Adrenal gland (tissue), 9 donors: ENCODE measurements at regions not wholly inside any gene's neighbourhood (a gene's known extent, or its start where the extent isn't known, plus 50 kb on each side); places are given as distances from the start of the nearest gene placed in this dataset.

Experiments
- DNase-seq, 7 donors: peaks; one replicate each; pipeline ENCODE4 v3.0.0-alpha.2; 2019 to 2020
- H3K27ac ChIP-seq, 5 donors: fragments of 200-600 bp; sonication (generic) in 4 of 5; 1 replicate in 3 of 5; 2 replicates in 2 of 5; pipeline versions ENCODE4 v1.5.1 to v1.8.0; 2016 to 2020; ENCODE audit warnings: mild to moderate bottlenecking in 1 of 5
- H3K27me3 ChIP-seq: fragments of 200-600 bp; 2 replicates; pipeline ENCODE4 v1.8.0; 2021
- H3K36me3 ChIP-seq, 2 donors: fragments of 200-600 bp; replicated peaks in 1 of 2; 1 replicate in 1 of 2; 2 replicates in 1 of 2; pipeline versions ENCODE4 v1.5.1 to v1.8.0; 2018 to 2022
- H3K4me1 ChIP-seq, 2 donors: fragments of 200-600 bp; replicated peaks in 1 of 2; 1 replicate in 1 of 2; 2 replicates in 1 of 2; pipeline versions ENCODE4 v1.5.1 to v1.8.0; 2018 to 2021
- H3K4me3 ChIP-seq, 4 donors: fragments of 200-600 bp; sonication (generic) in 3 of 4; one replicate each; pipeline ENCODE4 v1.5.1; 2016 to 2018
- H3K9me3 ChIP-seq, 3 donors: fragments of 200-600 bp; sonication (generic) in 1 of 3; replicated peaks in 1 of 3; 1 replicate in 2 of 3; 2 replicates in 1 of 3; pipeline versions ENCODE4 v1.5.1 to v1.8.0; 2016 to 2021
- POLR2A ChIP-seq, 2 donors: fragments of 450-650 bp; IDR thresholded peaks; one replicate each; pipeline ENCODE4 v1.6.1; 2017; ENCODE audit warnings: antibody characterized with exemption in 2 of 2, mild to moderate bottlenecking in 2 of 2, moderate library complexity in 1 of 2
- WGBS, 4 donors: extraction: QIAGEN DNeasy Blood & Tissue Kit in 2 of 4; methylation state at CpG; one replicate each; pipeline versions ENCODE4 v1.1.5 to v1.1.7; 2013 to 2017; 5-methylcytosine and 5-hydroxymethylcytosine counted together
- intact Hi-C, 2 donors: fragments of 100-400 bp; cut with DNase I; formaldehyde crosslinking; loops; one replicate each; pipeline versions ENCODE4 v1.14.1 to v1.15.0; 2022 to 2023
- TF ChIP-seq, protein P1 (sequence below), 6 experiments: fragments of 450-650 bp in 4 of 6; fragments of 200-600 bp in 2 of 6; sonication (generic) in 1 of 6; IDR thresholded peaks; 1 replicate in 5 of 6; 2 replicates in 1 of 6; pipeline versions ENCODE4 v1.5.1 to v1.8.0; 2016 to 2021; ENCODE audit warnings: antibody characterized with exemption in 6 of 6, mild to moderate bottlenecking in 2 of 6, moderate library complexity in 1 of 6
- donor health status: healthy with polysubstance abuse.
- donor health status: Bipolar disorder and iron deficiency.
- donor health status: DM: yes; HTN: yes; CAD: no.
- donor health status: DM: no; HTN: no; CAD: no.
- donor health status: DM: no; HTN: no; CAD: no.

DNA sequence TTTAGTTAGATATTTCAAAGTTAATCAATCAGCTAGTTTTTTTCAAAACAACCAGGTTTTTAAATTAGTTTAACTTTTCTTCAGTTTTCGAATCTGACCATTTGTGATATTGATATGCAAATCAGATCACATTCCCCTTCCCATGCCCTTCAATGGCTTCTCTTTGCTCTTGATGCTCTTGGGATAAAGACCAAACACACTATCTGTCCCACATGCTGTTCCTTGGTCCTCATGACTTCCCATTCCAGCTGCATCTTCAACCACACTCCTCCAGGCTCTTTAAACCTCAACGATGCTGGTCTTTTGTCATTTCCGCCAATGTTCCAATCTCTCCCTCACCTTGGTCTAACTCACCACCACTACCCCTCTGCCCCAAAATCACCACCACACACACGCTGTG lies 285.8 kb downstream of the LMX1A start:
- no peak overlapping the region for H3K4me3 ChIP-seq
- H3K9me3 ChIP-seq = no peaks in the 10 kb centered on the region
- WGBS, 4 donors = 90 to 96% (median 93%) methylated on average over 4 of the region's 4 CpGs
- H3K4me1 ChIP-seq = no peaks in the 10 kb centered on the region
- H3K27me3 ChIP-seq = no peaks in the 10 kb centered on the region
- intact Hi-C loops = loop anchor here in 1 of 2 donors (5.0 to 10.0 kb wide), 2 partner anchors 906 to 1543 kb away; no protein-coding TSS in a partner anchor
- no peak for DNase-seq
- TF ChIP-seq, protein P1, sequence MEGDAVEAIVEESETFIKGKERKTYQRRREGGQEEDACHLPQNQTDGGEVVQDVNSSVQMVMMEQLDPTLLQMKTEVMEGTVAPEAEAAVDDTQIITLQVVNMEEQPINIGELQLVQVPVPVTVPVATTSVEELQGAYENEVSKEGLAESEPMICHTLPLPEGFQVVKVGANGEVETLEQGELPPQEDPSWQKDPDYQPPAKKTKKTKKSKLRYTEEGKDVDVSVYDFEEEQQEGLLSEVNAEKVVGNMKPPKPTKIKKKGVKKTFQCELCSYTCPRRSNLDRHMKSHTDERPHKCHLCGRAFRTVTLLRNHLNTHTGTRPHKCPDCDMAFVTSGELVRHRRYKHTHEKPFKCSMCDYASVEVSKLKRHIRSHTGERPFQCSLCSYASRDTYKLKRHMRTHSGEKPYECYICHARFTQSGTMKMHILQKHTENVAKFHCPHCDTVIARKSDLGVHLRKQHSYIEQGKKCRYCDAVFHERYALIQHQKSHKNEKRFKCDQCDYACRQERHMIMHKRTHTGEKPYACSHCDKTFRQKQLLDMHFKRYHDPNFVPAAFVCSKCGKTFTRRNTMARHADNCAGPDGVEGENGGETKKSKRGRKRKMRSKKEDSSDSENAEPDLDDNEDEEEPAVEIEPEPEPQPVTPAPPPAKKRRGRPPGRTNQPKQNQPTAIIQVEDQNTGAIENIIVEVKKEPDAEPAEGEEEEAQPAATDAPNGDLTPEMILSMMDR (IDR thresholded peaks at IDR 0.05) = no peak
- no peak for TF ChIP-seq POLR2A (IDR thresholded peaks at IDR 0.05)
- H3K27ac ChIP-seq = no peak overlapping the region
- no peaks in the 10 kb centered on the region for H3K36me3 ChIP-seq

GRCh38 chr1:165069829-165070228 lies 286.7 kb downstream of the LMX1A start:
- intact Hi-C loops = loop anchor here in 1 of 2 donors (5.0 to 10.0 kb wide), 2 partner anchors 905 to 1543 kb away; no protein-coding TSS in a partner anchor
- DNase-seq = no peak
- H3K4me1 ChIP-seq = no peaks in the 10 kb centered on the region
- no peak overlapping the region for H3K4me3 ChIP-seq
- H3K36me3 ChIP-seq = no peaks in the 10 kb centered on the region
- H3K27ac ChIP-seq = no peak overlapping the region
- H3K27me3 ChIP-seq = no peaks in the 10 kb centered on the region
- WGBS, 4 donors = 83 to 94% (median 91%) methylated on average over 1 of the region's 1 CpG
- H3K9me3 ChIP-seq = no peaks in the 10 kb centered on the region
- TF ChIP-seq, protein P1 (IDR thresholded peaks at IDR 0.05) = no peak
- no peak for TF ChIP-seq POLR2A (IDR thresholded peaks at IDR 0.05)

DNA sequence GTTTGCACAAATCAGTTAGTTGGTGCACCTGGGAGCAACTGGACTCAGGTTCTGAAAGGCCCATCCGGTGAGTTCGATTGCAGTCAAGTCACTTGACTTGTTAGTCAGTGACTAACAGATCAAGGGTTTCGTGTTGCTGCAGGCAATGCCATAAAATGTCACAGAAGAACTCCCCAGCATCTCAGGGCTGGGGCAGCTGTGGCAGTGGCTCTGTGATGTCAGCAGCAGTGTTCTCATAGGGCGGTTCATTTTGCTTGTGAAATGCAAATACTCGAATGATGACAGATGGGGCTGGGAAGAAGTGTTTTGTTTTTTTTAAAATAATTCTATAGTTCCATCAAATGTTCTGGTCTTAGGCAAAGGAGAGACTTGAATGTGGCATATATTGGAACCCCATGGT lies 287.8 kb downstream of the LMX1A start:
- 71 to 78% (median 75%) methylated on average over 5 of the region's 5 CpGs for WGBS, 4 donors
- Histone ChIP-seq H3K27me3 (no peaks in the 10 kb centered on the region), H3K4me3 (no peak overlapping the region), H3K36me3 (no peaks in the 10 kb centered on the region), H3K9me3 (no peaks in the 10 kb centered on the region), H3K4me1 (no peaks in the 10 kb centered on the region), H3K27ac (no peak overlapping the region)
- DNase-seq = no peak
- TF ChIP-seq, protein P1 (IDR thresholded peaks at IDR 0.05) = no peak
- no peak for TF ChIP-seq POLR2A (IDR thresholded peaks at IDR 0.05)
- intact Hi-C loops = no loop called here

DNA sequence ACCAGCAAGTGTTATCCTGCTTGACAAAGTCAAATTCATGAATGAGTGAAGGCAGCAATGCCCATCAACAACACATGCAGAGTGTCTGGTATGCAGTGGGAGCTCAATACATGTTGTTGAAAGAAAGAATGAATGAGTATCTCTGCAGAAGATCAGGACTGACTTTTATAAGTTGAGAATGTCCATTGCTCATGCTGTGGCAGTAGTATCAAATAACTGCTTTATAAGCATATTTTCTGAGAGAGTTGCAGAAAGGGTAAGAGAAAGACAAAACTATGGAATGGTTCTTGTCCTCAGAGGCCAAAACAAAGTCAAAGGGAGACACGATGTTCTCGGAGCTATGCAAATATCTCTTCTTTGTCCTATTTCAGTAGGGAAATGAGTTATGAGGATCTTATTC lies 288.7 kb downstream of the LMX1A start:
- WGBS, 4 donors = 71 to 90% (median 82%) methylated on average over 2 of the region's 2 CpGs
- H3K4me1 ChIP-seq = no peaks in the 10 kb centered on the region
- no peak for DNase-seq
- no peak overlapping the region for H3K4me3 ChIP-seq
- H3K9me3 ChIP-seq = no peaks in the 10 kb centered on the region
- H3K36me3 ChIP-seq = no peaks in the 10 kb centered on the region
- no peaks in the 10 kb centered on the region for H3K27me3 ChIP-seq
- intact Hi-C loops = no loop called here
- no peak overlapping the region for H3K27ac ChIP-seq
- TF ChIP-seq, protein P1 (IDR thresholded peaks at IDR 0.05) = no peak
- TF ChIP-seq POLR2A (IDR thresholded peaks at IDR 0.05) = no peak
